WTC11 (cell line): ENCODE measurements at regions not wholly inside any gene's neighbourhood (a gene's known extent, or its start where the extent isn't known, plus 50 kb on each side); places are given as distances from the start of the nearest gene placed in this dataset.

Experiments
- ATAC-seq: fragments of 200-7000 bp; cut with Tn5 transposase; 2 replicates; pipeline ENCODE4 v1.10.0; 2021; ENCODE audit warnings: mild to moderate bottlenecking, moderate library complexity
- CTCF ChIA-PET: fragments of 300-600 bp; sonication (Branson Sonifier 250); formaldehyde crosslinking; loops from one replicate; lab custom pipeline; 2021; ENCODE audit warnings: antibody characterized with exemption; lab: Charles Lee
- POLR2A ChIA-PET: fragments of 350-600 bp; sonication (Branson Sonifier 250); formaldehyde crosslinking; loops from one replicate; lab custom pipeline; 2021; ENCODE audit warnings: antibody characterized with exemption; lab: Charles Lee
- DNase-seq: peaks from one replicate; pipeline ENCODE4 v3.0.0; 2021; ENCODE audit warnings: low spot score
- H3K27ac Mint-ChIP-seq: 2 replicates; pipeline ENCODE4 v1.8.0; 2021; ENCODE audit warnings: mixed read lengths
- H3K27me3 Mint-ChIP-seq: 2 replicates; pipeline ENCODE4 v1.8.0; 2021; ENCODE audit warnings: low read depth, mild to moderate bottlenecking, moderate library complexity, mixed read lengths
- H3K36me3 Mint-ChIP-seq: 2 replicates; pipeline ENCODE4 v1.8.0; 2021; ENCODE audit warnings: mixed read lengths
- H3K4me1 Mint-ChIP-seq: 2 replicates; pipeline ENCODE4 v1.8.0; 2022; ENCODE audit warnings: mixed read lengths
- H3K4me3 Mint-ChIP-seq: 2 replicates; pipeline ENCODE4 v1.8.0; 2021; ENCODE audit warnings: mild to moderate bottlenecking, moderate library complexity, mixed read lengths
- H3K9me3 Mint-ChIP-seq: 2 replicates; pipeline ENCODE4 v1.8.0; 2021; ENCODE audit warnings: mixed read lengths
- AR ChIP-seq: fragments of 250-450 bp; sonication (Bioruptor Pico); IDR thresholded peaks from 2 replicates; pipeline ENCODE4 v1.9.0; 2021; ENCODE audit warnings: mild to moderate bottlenecking
- ATF6 ChIP-seq: sonication (generic); formaldehyde crosslinking; IDR thresholded peaks from 2 replicates; pipeline ENCODE4 v1.8.1; 2023; ENCODE audit warnings: mild to moderate bottlenecking, missing genetic modification reagents
- CBFB ChIP-seq: sonication (generic); formaldehyde crosslinking; IDR thresholded peaks from 2 replicates; pipeline ENCODE4 v1.8.1; 2022; ENCODE audit warnings: mild to moderate bottlenecking, low read depth, missing genetic modification reagents
- CDX4 ChIP-seq: fragments of 250-450 bp; sonication (Bioruptor Pico); IDR thresholded peaks from 2 replicates; pipeline ENCODE4 v1.9.0; 2021; ENCODE audit warnings: moderate library complexity, mild to moderate bottlenecking, inconsistent platforms, borderline replicate concordance
- ERG ChIP-seq: fragments of 250-450 bp; sonication (Bioruptor Pico); IDR thresholded peaks from 2 replicates; pipeline ENCODE4 v1.8.0; 2021; ENCODE audit warnings: mild to moderate bottlenecking
- ESRRA ChIP-seq: sonication (generic); formaldehyde crosslinking; IDR thresholded peaks from 2 replicates; pipeline ENCODE4 v1.8.1; 2022; ENCODE audit warnings: mild to moderate bottlenecking, missing genetic modification reagents, borderline replicate concordance
- KAT7 ChIP-seq: sonication (generic); formaldehyde crosslinking; IDR thresholded peaks from 2 replicates; pipeline ENCODE4 v1.8.1; 2023; ENCODE audit warnings: missing genetic modification reagents, mild to moderate bottlenecking, borderline replicate concordance
- OVOL2 ChIP-seq: fragments of 250-450 bp; sonication (Bioruptor Pico); IDR thresholded peaks from 2 replicates; pipeline ENCODE4 v1.9.0; 2021; ENCODE audit warnings: mild to moderate bottlenecking, borderline replicate concordance
- RORB ChIP-seq: fragments of 250-450 bp; sonication (Bioruptor Pico); IDR thresholded peaks from 2 replicates; pipeline ENCODE4 v1.9.0; 2021; ENCODE audit warnings: mild to moderate bottlenecking
- USF1 ChIP-seq: sonication (generic); formaldehyde crosslinking; IDR thresholded peaks from 2 replicates; pipeline ENCODE4 v1.8.0; 2022; ENCODE audit warnings: mild to moderate bottlenecking, missing genetic modification reagents
- USF2 ChIP-seq: sonication (generic); formaldehyde crosslinking; IDR thresholded peaks from 2 replicates; pipeline ENCODE4 v1.8.1; 2023; ENCODE audit warnings: mild to moderate bottlenecking, missing genetic modification reagents, moderate library complexity
- ZNF121 ChIP-seq: sonication (generic); formaldehyde crosslinking; IDR thresholded peaks from 2 replicates; pipeline ENCODE4 v1.8.0; 2023; ENCODE audit warnings: missing genetic modification reagents
- ZNF281 ChIP-seq: sonication (generic); formaldehyde crosslinking; IDR thresholded peaks from 2 replicates; pipeline ENCODE4 v1.8.0; 2023; ENCODE audit warnings: mild to moderate bottlenecking, missing genetic modification reagents
- ZNF532 ChIP-seq: fragments of 250-450 bp; sonication (Bioruptor Pico); IDR thresholded peaks from 2 replicates; pipeline ENCODE4 v1.9.0; 2021; ENCODE audit warnings: mild to moderate bottlenecking, borderline replicate concordance

- no peaks in the 10 kb centered on the region for H3K4me1 Mint-ChIP-seq
- ChIA-PET POLR2A (no interaction called here), CTCF (no interaction called here)
- 0 out of 2 replicates have a peak, but pooled peaks cover 3% of the 10 kb centered on the region for H3K36me3 Mint-ChIP-seq
- DNase-seq, result no peak
- no peak overlapping the region for H3K4me3 Mint-ChIP-seq
- no peaks in the 10 kb centered on the region for H3K27me3 Mint-ChIP-seq
- peaks cover 37% of the 10 kb centered on the region for H3K9me3 Mint-ChIP-seq
- H3K27ac Mint-ChIP-seq, result no peak overlapping the region
- ATAC-seq, result no peak
- TF ChIP-seq ESRRA (CRISPR knock-in tag) (no peak), CBFB (CRISPR knock-in tag) (no peak), KAT7 (CRISPR knock-in tag) (no peak)
Observed at GRCh38 chr6:135600086-135600702, 102.7 kb upstream of the AHI1 start.

GRCh38 chr6:135600931-135601330, 103.4 kb upstream of the AHI1 start:
- Mint-ChIP-seq H3K27me3 (no peaks in the 10 kb centered on the region), H3K27ac (no peak overlapping the region), H3K9me3 (peaks cover 37% of the 10 kb centered on the region), H3K36me3 (0 out of 2 replicates have a peak, but pooled peaks cover 3% of the 10 kb centered on the region), H3K4me1 (no peaks in the 10 kb centered on the region), H3K4me3 (no peak overlapping the region)
- no peak for TF ChIP-seq USF2 (CRISPR knock-in tag)
- TF ChIP-seq CDX4 (CRISPR knock-in tag), result no peak
- no peak for ATAC-seq
- no peak for DNase-seq
- POLR2A ChIA-PET, result interaction anchor here (0.6 kb wide), 1 partner anchor 240 kb away, joined by 3 read pairs; no protein-coding TSS in a partner anchor
- CTCF ChIA-PET, result no interaction called here

GRCh38 chr6:135601857-135602256, 104.3 kb upstream of the AHI1 start:
- H3K27me3 Mint-ChIP-seq, result no peaks in the 10 kb centered on the region
- DNase-seq (no peak), ATAC-seq (no peak)
- no peaks in the 10 kb centered on the region for H3K36me3 Mint-ChIP-seq
- POLR2A ChIA-PET, result interaction anchor here (0.6 kb wide), 1 partner anchor 11 kb away, joined by 3 read pairs; no protein-coding TSS in a partner anchor
- CTCF ChIA-PET, result no interaction called here
- H3K4me1 Mint-ChIP-seq, result no peaks in the 10 kb centered on the region
- H3K4me3 Mint-ChIP-seq, result no peak overlapping the region
- H3K9me3 Mint-ChIP-seq, result peaks cover 30% of the 10 kb centered on the region
- no peak overlapping the region for H3K27ac Mint-ChIP-seq
- no peak for TF ChIP-seq ZNF532
- no peak for TF ChIP-seq ZNF121
- no peak for TF ChIP-seq USF1 (CRISPR knock-in tag)
- TF ChIP-seq ERG, result no peak
- TF ChIP-seq OVOL2 (CRISPR knock-in tag), result no peak
- no peak for TF ChIP-seq KAT7 (CRISPR knock-in tag)
- TF ChIP-seq ZNF281 (CRISPR knock-in tag), result no peak
- no peak for TF ChIP-seq ATF6 (CRISPR knock-in tag)
- TF ChIP-seq RORB (CRISPR knock-in tag), result no peak
- no peak for TF ChIP-seq AR (CRISPR knock-in tag)
